ENCODE measurements at regions not wholly inside any gene's neighbourhood (a gene's known extent, or its start where the extent isn't known, plus 50 kb on each side); places are given as distances from the start of the nearest gene placed in this dataset.

DNA sequence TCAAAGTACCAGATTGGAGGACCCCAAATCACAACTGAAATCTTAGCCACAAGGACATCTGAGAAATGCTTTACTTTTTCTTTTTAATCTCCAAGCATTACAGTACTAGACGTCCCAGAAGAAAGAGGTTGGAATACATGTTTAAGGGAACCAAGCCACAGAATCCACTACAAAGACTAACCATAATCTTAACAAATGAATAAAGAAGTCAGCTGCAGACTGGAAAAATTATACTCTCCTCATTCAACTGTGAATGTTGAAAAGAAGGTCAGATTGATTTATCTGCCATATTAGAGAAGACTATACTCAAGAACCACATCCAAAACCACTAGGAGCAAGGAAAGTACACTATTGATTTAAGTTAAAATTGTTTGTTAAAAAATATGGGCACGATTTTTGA lies 102.1 kb upstream of the ABCB5 start:
- TF ChIP-seq, protein P1, sequence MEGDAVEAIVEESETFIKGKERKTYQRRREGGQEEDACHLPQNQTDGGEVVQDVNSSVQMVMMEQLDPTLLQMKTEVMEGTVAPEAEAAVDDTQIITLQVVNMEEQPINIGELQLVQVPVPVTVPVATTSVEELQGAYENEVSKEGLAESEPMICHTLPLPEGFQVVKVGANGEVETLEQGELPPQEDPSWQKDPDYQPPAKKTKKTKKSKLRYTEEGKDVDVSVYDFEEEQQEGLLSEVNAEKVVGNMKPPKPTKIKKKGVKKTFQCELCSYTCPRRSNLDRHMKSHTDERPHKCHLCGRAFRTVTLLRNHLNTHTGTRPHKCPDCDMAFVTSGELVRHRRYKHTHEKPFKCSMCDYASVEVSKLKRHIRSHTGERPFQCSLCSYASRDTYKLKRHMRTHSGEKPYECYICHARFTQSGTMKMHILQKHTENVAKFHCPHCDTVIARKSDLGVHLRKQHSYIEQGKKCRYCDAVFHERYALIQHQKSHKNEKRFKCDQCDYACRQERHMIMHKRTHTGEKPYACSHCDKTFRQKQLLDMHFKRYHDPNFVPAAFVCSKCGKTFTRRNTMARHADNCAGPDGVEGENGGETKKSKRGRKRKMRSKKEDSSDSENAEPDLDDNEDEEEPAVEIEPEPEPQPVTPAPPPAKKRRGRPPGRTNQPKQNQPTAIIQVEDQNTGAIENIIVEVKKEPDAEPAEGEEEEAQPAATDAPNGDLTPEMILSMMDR (IDR thresholded peaks at IDR 0.05), result no peak
- no peak for TF ChIP-seq POLR2A (IDR thresholded peaks at IDR 0.05)
- no peak for TF ChIP-seq POLR2AphosphoS5 (IDR thresholded peaks at IDR 0.05)
- no peak for TF ChIP-seq EP300 (IDR thresholded peaks at IDR 0.05; ENCODE audit: low read depth)
